ENCODE measurements at regions not wholly inside any gene's neighbourhood (a gene's known extent, or its start where the extent isn't known, plus 50 kb on each side); places are given as distances from the start of the nearest gene placed in this dataset.

GRCh38 chr16:60304066-60304465, 1570.0 kb upstream of the GOT2 start:
- TF ChIP-seq CTCF (conservative IDR thresholded peaks at IDR 0.05 in 1 of 2, IDR thresholded peaks at IDR 0.05 in 1 of 2; ENCODE audit: extremely low read depth in 1 of 2, insufficient read depth in 1 of 2, low read depth in 1 of 2, low read length in 2 of 2), result no peak
- no peak for TF ChIP-seq EZH2 (IDR thresholded peaks at IDR 0.05; ENCODE audit: borderline replicate concordance, low read length)
